CD4-positive, alpha-beta T cell (primary cell): ENCODE measurements at regions not wholly inside any gene's neighbourhood (a gene's known extent, or its start where the extent isn't known, plus 50 kb on each side); places are given as distances from the start of the nearest gene placed in this dataset.

Experiments
- ATAC-seq: fragments of 200-7000 bp; cut with Tn5 transposase; one replicate; pipeline ENCODE4 v1.10.0; 2022; ENCODE audit warnings: mild to moderate bottlenecking; ENCODE audit not compliant: poor library complexity
- CTCF ChIA-PET: fragments of 350-600 bp; sonication (Branson Sonifier 250); formaldehyde crosslinking; loops from one replicate; lab custom pipeline; 2021; ENCODE audit warnings: antibody characterized with exemption, inconsistent platforms; lab: Charles Lee
- POLR2A ChIA-PET: fragments of 350-600 bp; sonication (Branson Sonifier 250); formaldehyde crosslinking; loops from one replicate; lab custom pipeline; 2021; ENCODE audit warnings: antibody characterized with exemption, inconsistent platforms; lab: Charles Lee
- DNase-seq, 14 experiments: peaks; one replicate each; pipeline ENCODE4 v3.0.0-alpha.2; 2013 to 2020; ENCODE audit warnings: mixed read lengths in 2 of 14
- H3K27ac ChIP-seq, 2 donors: one replicate each; pipeline versions ENCODE4 v1.5.1 to v1.7.0; 2013; ENCODE audit warnings: low read length in 2 of 2, low read depth in 1 of 2, mild to moderate bottlenecking in 1 of 2
- H3K27me3 ChIP-seq, 2 experiments: 1 replicate in 1 of 2; 2 replicates in 1 of 2; pipeline versions ENCODE4 v1.6.1 to v1.7.0; 2013; ENCODE audit warnings: low read length in 2 of 2, control low read depth in 1 of 2, mild to moderate bottlenecking in 1 of 2, moderate library complexity in 1 of 2; ENCODE audit not compliant: insufficient read depth in 2 of 2, control insufficient read depth in 1 of 2
- H3K36me3 ChIP-seq: one replicate; pipeline ENCODE4 v1.6.1; 2013; ENCODE audit warnings: low read length, control low read depth; ENCODE audit not compliant: insufficient read depth
- H3K4me1 ChIP-seq: one replicate; pipeline ENCODE4 v1.6.1; 2013; ENCODE audit warnings: low read length, control low read depth; ENCODE audit not compliant: insufficient read depth
- H3K4me3 ChIP-seq: one replicate; pipeline ENCODE4 v1.5.1; 2013; ENCODE audit warnings: mild to moderate bottlenecking, low read length, moderate library complexity
- H3K9me3 ChIP-seq, 2 experiments: 1 replicate in 1 of 2; 2 replicates in 1 of 2; pipeline versions ENCODE4 v1.6.1 to v1.7.0; 2013; ENCODE audit warnings: low read length in 2 of 2, mild to moderate bottlenecking in 2 of 2, control low read depth in 1 of 2, moderate library complexity in 1 of 2; ENCODE audit not compliant: control insufficient read depth in 1 of 2, insufficient read depth in 1 of 2
- H3K27ac Mint-ChIP-seq: one replicate; pipeline ENCODE4 v1.8.0; 2020; ENCODE audit warnings: mixed read lengths
- H3K27me3 Mint-ChIP-seq: one replicate; pipeline ENCODE4 v1.8.0; 2021; ENCODE audit warnings: mixed read lengths
- H3K36me3 Mint-ChIP-seq: one replicate; pipeline ENCODE4 v1.8.0; 2021; ENCODE audit warnings: low read depth, mixed read lengths
- H3K4me1 Mint-ChIP-seq: one replicate; pipeline ENCODE4 v1.8.0; 2021; ENCODE audit warnings: low read depth, mixed read lengths
- H3K4me3 Mint-ChIP-seq: one replicate; pipeline ENCODE4 v1.8.0; 2020; ENCODE audit warnings: mild to moderate bottlenecking, mixed read lengths
- H3K9me3 Mint-ChIP-seq: one replicate; pipeline ENCODE4 v1.8.0; 2020; ENCODE audit warnings: mixed read lengths
- CTCF ChIP-seq: fragments of 200-600 bp; IDR thresholded peaks from one replicate; pipeline ENCODE4 v1.8.0; 2022; ENCODE audit warnings: antibody characterized with exemption, mild to moderate bottlenecking
- intact Hi-C, 2 experiments: fragments of 100-400 bp; cut with DNase I in 1 of 2; cut with micrococcal nuclease in 1 of 2; formaldehyde crosslinking; loops; one replicate each; pipeline versions ENCODE4 v1.15.1 to v1.9.0; 2023 to 2025; cut with DNase I, micrococcal nuclease

DNA sequence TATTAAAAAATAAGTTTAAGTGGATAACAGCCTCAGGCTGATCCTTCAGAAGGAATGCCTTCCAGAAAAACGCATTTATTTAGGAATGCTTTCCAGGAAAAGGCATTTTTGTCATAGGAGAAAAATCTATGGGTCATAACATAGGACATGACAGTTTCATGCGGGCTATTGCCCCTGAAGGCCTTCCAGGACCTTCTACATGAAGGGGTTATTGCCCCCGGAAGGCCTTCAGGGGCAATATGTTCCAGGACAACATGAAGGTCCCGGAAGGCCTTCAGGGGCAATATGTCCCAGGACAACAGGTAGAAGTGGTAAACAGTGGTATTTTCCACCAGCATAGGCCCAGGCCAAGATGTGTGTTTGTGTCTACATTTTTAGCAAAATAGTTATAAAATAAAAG is 191.3 kb upstream of the RASA1 start:
- no peak for ATAC-seq

DNA sequence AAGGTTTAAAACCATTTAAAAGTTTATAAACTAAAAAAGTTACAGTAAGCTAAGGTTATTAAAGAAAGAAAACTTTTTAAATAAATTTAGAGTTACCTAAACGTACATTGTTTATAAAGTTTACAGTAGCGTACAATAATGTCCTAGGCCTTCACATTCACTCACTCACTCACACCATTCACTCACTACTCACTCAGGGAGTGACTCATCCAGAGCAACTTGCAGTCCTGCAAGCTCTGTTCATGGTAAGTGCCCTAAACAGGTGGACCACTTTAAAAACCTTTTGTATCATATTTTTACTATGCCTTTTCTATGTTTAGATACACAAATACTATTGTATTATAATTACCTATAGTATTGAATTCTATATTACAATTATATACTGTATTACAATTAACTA is 190.8 kb upstream of the RASA1 start:
- peaks cover 60% of the 10 kb centered on the region for H3K4me1 Mint-ChIP-seq
- peaks cover 16% of the 10 kb centered on the region for H3K4me1 ChIP-seq
- H3K4me3 ChIP-seq, result no peak overlapping the region
- DNase-seq (no peak), ATAC-seq (no peak)
- H3K4me3 Mint-ChIP-seq, result no peak overlapping the region
- H3K36me3 ChIP-seq, result no peaks in the 10 kb centered on the region
- no peaks in the 10 kb centered on the region for H3K9me3 Mint-ChIP-seq
- ChIA-PET CTCF (interaction anchor here (1.3 kb wide), 1 partner anchor 9 kb away, joined by 3 read pairs; no protein-coding TSS in a partner anchor), POLR2A (no interaction called here)
- no peak for TF ChIP-seq CTCF
- H3K36me3 Mint-ChIP-seq, result no peaks in the 10 kb centered on the region
- H3K27ac Mint-ChIP-seq, result no peak overlapping the region
- H3K27me3 ChIP-seq, result no peaks in the 10 kb centered on the region
- no peaks in the 10 kb centered on the region for H3K27me3 Mint-ChIP-seq
- intact Hi-C loops, result loop anchor here in 1 of 2 experiments (10.0 kb wide), 1 partner anchor 318 kb away; no protein-coding TSS in a partner anchor
- no peak overlapping the region for H3K27ac ChIP-seq
- H3K9me3 ChIP-seq, result no peaks in the 10 kb centered on the region

More for the DNA sequence above, 191.3 kb upstream of the RASA1 start:
- DNase-seq, result no peak
- H3K9me3 ChIP-seq, result no peaks in the 10 kb centered on the region
- H3K36me3 Mint-ChIP-seq, result no peaks in the 10 kb centered on the region
- H3K9me3 Mint-ChIP-seq, result no peaks in the 10 kb centered on the region
- no peak overlapping the region for H3K4me3 Mint-ChIP-seq
- H3K4me1 Mint-ChIP-seq, result peaks cover 55% of the 10 kb centered on the region
- no peak overlapping the region for H3K27ac Mint-ChIP-seq
- intact Hi-C loops, result loop anchor here in 1 of 2 experiments (10.0 kb wide), 1 partner anchor 318 kb away; no protein-coding TSS in a partner anchor
- H3K36me3 ChIP-seq, result no peaks in the 10 kb centered on the region
- H3K4me3 ChIP-seq, result no peak overlapping the region
- ChIA-PET POLR2A (no interaction called here), CTCF (interaction anchor here (1.3 kb wide), 1 partner anchor 10 kb away, joined by 3 read pairs; no protein-coding TSS in a partner anchor)
- peaks cover 16% of the 10 kb centered on the region for H3K4me1 ChIP-seq
- no peak for TF ChIP-seq CTCF
- no peaks in the 10 kb centered on the region for H3K27me3 Mint-ChIP-seq
- H3K27ac ChIP-seq, result no peak overlapping the region
- H3K27me3 ChIP-seq, result no peaks in the 10 kb centered on the region

GRCh38 chr5:87079219-87079618 is 188.5 kb upstream of the RASA1 start:
- Mint-ChIP-seq H3K27ac (no peak overlapping the region), H3K36me3 (no peaks in the 10 kb centered on the region), H3K4me3 (no peak overlapping the region), H3K4me1 (peaks cover 78% of the 10 kb centered on the region), H3K27me3 (no peaks in the 10 kb centered on the region), H3K9me3 (no peaks in the 10 kb centered on the region)
- Histone ChIP-seq H3K4me3 (no peak overlapping the region), H3K4me1 (peaks cover 21% of the 10 kb centered on the region), H3K36me3 (no peaks in the 10 kb centered on the region), H3K9me3 (peaks cover 0 to under 1% of the 10 kb centered on the region in 2 experiments), H3K27ac (no peak overlapping the region), H3K27me3 (no peaks in the 10 kb centered on the region)
- no peak for DNase-seq
- ATAC-seq, result no peak
- ChIA-PET CTCF (no interaction called here), POLR2A (no interaction called here)
- intact Hi-C loops, result loop anchor here in 1 of 2 experiments (10.0 kb wide), 1 partner anchor 316 kb away; no protein-coding TSS in a partner anchor
- no peak for TF ChIP-seq CTCF
